22Rv1 (cell line): ENCODE measurements at regions not wholly inside any gene's neighbourhood (a gene's known extent, or its start where the extent isn't known, plus 50 kb on each side); places are given as distances from the start of the nearest gene placed in this dataset.

ENCODE experiments used
- CTCF ChIP-seq: fragments of 450-650 bp; IDR thresholded peaks from 2 replicates; pipeline ENCODE4 v1.5.1; 2017; ENCODE audit warnings: mild to moderate bottlenecking
- ZFX ChIP-seq: fragments of 450-650 bp; IDR thresholded peaks from 2 replicates; pipeline ENCODE4 v1.6.1; 2017; ENCODE audit warnings: antibody characterized with exemption, borderline replicate concordance

- no peak for TF ChIP-seq CTCF
- TF ChIP-seq ZFX: no peak
Measured at GRCh38 chr12:83603106-83603505, 916.4 kb downstream of the TMTC2 start.
